Spleen (tissue), 7 donors: ENCODE measurements at regions not wholly inside any gene's neighbourhood (a gene's known extent, or its start where the extent isn't known, plus 50 kb on each side); places are given as distances from the start of the nearest gene placed in this dataset.

Experiments
- POLR2A ChIP-seq, 3 donors: fragments of 450-650 bp; IDR thresholded peaks; one replicate each; pipeline ENCODE4 v1.5.1; 2017; ENCODE audit warnings: antibody characterized with exemption in 3 of 3, mild to moderate bottlenecking in 1 of 3
- TF ChIP-seq, protein P1 (sequence below), 11 experiments: fragments of 200-600 bp in 7 of 11; fragments of 450-650 bp in 4 of 11; sonication (generic) in 4 of 11; IDR thresholded peaks in 8 of 11; conservative IDR thresholded peaks in 3 of 11; 1 replicate in 7 of 11; 2 replicates in 4 of 11; pipeline versions ENCODE4 v1.4.0 to v1.8.0; 2016 to 2021; ENCODE audit warnings: antibody characterized with exemption in 11 of 11, inconsistent platforms in 4 of 11, mild to moderate bottlenecking in 1 of 11
- donor health status: DM: no; HTN: no; CAD: no; lungs with moderate emphysema.
- donor health status: DM: no; HTN: no; CAD: no.
- donor health status: DM: no; HTN: no; CAD: no.

GRCh38 chr18:28287146-28287545, 110.2 kb upstream of the CDH2 start:
- TF ChIP-seq, protein P1, sequence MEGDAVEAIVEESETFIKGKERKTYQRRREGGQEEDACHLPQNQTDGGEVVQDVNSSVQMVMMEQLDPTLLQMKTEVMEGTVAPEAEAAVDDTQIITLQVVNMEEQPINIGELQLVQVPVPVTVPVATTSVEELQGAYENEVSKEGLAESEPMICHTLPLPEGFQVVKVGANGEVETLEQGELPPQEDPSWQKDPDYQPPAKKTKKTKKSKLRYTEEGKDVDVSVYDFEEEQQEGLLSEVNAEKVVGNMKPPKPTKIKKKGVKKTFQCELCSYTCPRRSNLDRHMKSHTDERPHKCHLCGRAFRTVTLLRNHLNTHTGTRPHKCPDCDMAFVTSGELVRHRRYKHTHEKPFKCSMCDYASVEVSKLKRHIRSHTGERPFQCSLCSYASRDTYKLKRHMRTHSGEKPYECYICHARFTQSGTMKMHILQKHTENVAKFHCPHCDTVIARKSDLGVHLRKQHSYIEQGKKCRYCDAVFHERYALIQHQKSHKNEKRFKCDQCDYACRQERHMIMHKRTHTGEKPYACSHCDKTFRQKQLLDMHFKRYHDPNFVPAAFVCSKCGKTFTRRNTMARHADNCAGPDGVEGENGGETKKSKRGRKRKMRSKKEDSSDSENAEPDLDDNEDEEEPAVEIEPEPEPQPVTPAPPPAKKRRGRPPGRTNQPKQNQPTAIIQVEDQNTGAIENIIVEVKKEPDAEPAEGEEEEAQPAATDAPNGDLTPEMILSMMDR (IDR thresholded peaks at IDR 0.05 in 8 of 11, conservative IDR thresholded peaks at IDR 0.05 in 3 of 11), result no peak
- TF ChIP-seq POLR2A (IDR thresholded peaks at IDR 0.05), result no peak
